Panc1 (cell line): ENCODE measurements at regions not wholly inside any gene's neighbourhood (a gene's known extent, or its start where the extent isn't known, plus 50 kb on each side); places are given as distances from the start of the nearest gene placed in this dataset.

ENCODE experiments used
- ATAC-seq: fragments of 200-7000 bp; cut with Tn5 transposase; 2 replicates; pipeline ENCODE4 v1.9.1; 2020; ENCODE audit warnings: mild to moderate bottlenecking, moderate library complexity
- BruUV-seq: library from RNA; stranded (reverse); fragments of 400-500 nt; replicated peaks from 2 replicates; lab custom pipeline; 2021; lab: Mats Ljungman, UMichigan
- CTCF ChIA-PET: fragments of 300-600 bp; sonication (Branson Sonifier 250); formaldehyde crosslinking; loops from one replicate; lab custom pipeline; 2022; ENCODE audit warnings: antibody characterized with exemption; lab: Charles Lee
- POLR2A ChIA-PET: fragments of 300-600 bp; sonication (Branson Sonifier 250); formaldehyde crosslinking; loops from one replicate; lab custom pipeline; 2022; ENCODE audit warnings: antibody characterized with exemption; lab: Charles Lee
- DNase-seq: peaks from one replicate; pipeline ENCODE4 v3.0.0-alpha.2; 2010; ENCODE audit warnings: low read depth, low spot score
- H3K27ac ChIP-seq: 2 replicates; pipeline ENCODE4 v1.5.1; 2011; ENCODE audit warnings: mild to moderate bottlenecking, low read length, inconsistent platforms
- H3K27me3 ChIP-seq: fragments of 200-500 bp; sonication (Bioruptor generic); 2 replicates; pipeline ENCODE4 v1.6.0; 2014; ENCODE audit warnings: low read length, inconsistent platforms; ENCODE audit not compliant: control insufficient read depth, insufficient read depth
- H3K36me3 ChIP-seq: fragments of 200-500 bp; sonication (Bioruptor generic); 2 replicates; pipeline ENCODE4 v1.5.1; 2014; ENCODE audit warnings: inconsistent platforms, mild to moderate bottlenecking, low read length, moderate library complexity; ENCODE audit not compliant: control insufficient read depth, insufficient read depth
- H3K4me1 ChIP-seq: 2 replicates; pipeline ENCODE4 v1.5.1; 2011; ENCODE audit warnings: inconsistent platforms, mild to moderate bottlenecking, low read length, moderate library complexity; ENCODE audit not compliant: control insufficient read depth, insufficient read depth
- H3K4me3 ChIP-seq, 2 experiments: 2 replicates each; pipeline ENCODE4 v1.5.1; 2011 to 2012; ENCODE audit warnings: low read depth in 2 of 2, low read length in 2 of 2, mild to moderate bottlenecking in 2 of 2, inconsistent platforms in 1 of 2, moderate library complexity in 1 of 2
- H3K9me3 ChIP-seq: fragments of 200-500 bp; sonication (Bioruptor generic); 2 replicates; pipeline ENCODE4 v1.5.1; 2014; ENCODE audit warnings: low read depth, mild to moderate bottlenecking, inconsistent platforms, low read length, moderate library complexity; ENCODE audit not compliant: control insufficient read depth, insufficient read depth
- POLR2AphosphoS5 ChIP-seq: IDR thresholded peaks from 2 replicates; pipeline ENCODE4 v1.6.1; 2012; ENCODE audit warnings: mild to moderate bottlenecking, low read depth, low read length, moderate library complexity
- SIN3A ChIP-seq: IDR thresholded peaks from 2 replicates; pipeline ENCODE4 v1.6.1; 2012; ENCODE audit warnings: low read depth, mild to moderate bottlenecking, low read length, moderate library complexity, borderline replicate concordance; ENCODE audit not compliant: insufficient read depth
- TCF7L2 ChIP-seq: IDR thresholded peaks from 2 replicates; pipeline ENCODE4 v1.6.1; 2011; ENCODE audit warnings: mild to moderate bottlenecking, low read depth, low read length, inconsistent platforms
- in situ Hi-C: cut with HindIII; loops from 2 replicates; pipeline ENCODE4 v1.10.0; 2016; ENCODE audit warnings: low sequenced_read_pairs, low pct_unique_long_range_greater_than_20kb
- intact Hi-C: fragments of 100-400 bp; cut with micrococcal nuclease; formaldehyde crosslinking; loops from one replicate; pipeline ENCODE4 v1.10.0; 2022; ENCODE audit not compliant: unreplicated experiment
- TF ChIP-seq, protein P1 (sequence below), 2 experiments: IDR thresholded peaks; 2 replicates each; pipeline ENCODE4 v1.6.1; 2011 to 2012; ENCODE audit warnings: low read depth in 2 of 2, control low read depth in 1 of 2, low read length in 1 of 2, mild to moderate bottlenecking in 1 of 2, moderate library complexity in 1 of 2; ENCODE audit not compliant: insufficient read depth in 1 of 2
- TF ChIP-seq, protein P2 (sequence below): fragments of 450-650 bp; IDR thresholded peaks from 2 replicates; pipeline ENCODE4 v1.5.1; 2017; ENCODE audit warnings: mild to moderate bottlenecking

DNA sequence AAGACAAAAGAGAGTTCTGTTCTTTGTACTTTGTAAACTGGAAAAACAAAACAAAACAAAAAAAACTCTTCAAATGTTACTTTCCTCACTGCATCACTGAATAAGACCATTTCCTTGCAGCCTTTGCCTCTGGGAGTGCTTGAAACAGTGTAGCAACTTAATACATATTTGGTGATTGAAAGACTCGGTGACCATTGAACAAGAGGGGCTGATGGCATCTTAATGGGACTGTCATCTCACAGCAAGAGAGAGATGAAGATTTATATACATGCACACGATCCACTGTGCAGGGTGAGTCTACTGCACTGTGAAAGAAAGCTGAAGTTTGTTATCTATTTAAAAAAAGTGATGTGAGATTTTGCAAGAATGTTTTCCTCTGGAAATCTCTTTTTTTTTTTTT is 111.9 kb upstream of the KLHL25 start:
- in situ Hi-C loops: no loop called here
- CTCF ChIA-PET: no interaction called here
- no peak for ATAC-seq
- H3K27ac ChIP-seq: no peak overlapping the region
- H3K4me1 ChIP-seq: no peaks in the 10 kb centered on the region
- POLR2A ChIA-PET: no interaction called here
- no peaks in the 10 kb centered on the region for H3K36me3 ChIP-seq
- H3K27me3 ChIP-seq: peaks cover 7% of the 10 kb centered on the region; the same call in 1 of the 2 replicates
- no peak overlapping the region for H3K4me3 ChIP-seq
- no peak for DNase-seq
- TF ChIP-seq, protein P1, sequence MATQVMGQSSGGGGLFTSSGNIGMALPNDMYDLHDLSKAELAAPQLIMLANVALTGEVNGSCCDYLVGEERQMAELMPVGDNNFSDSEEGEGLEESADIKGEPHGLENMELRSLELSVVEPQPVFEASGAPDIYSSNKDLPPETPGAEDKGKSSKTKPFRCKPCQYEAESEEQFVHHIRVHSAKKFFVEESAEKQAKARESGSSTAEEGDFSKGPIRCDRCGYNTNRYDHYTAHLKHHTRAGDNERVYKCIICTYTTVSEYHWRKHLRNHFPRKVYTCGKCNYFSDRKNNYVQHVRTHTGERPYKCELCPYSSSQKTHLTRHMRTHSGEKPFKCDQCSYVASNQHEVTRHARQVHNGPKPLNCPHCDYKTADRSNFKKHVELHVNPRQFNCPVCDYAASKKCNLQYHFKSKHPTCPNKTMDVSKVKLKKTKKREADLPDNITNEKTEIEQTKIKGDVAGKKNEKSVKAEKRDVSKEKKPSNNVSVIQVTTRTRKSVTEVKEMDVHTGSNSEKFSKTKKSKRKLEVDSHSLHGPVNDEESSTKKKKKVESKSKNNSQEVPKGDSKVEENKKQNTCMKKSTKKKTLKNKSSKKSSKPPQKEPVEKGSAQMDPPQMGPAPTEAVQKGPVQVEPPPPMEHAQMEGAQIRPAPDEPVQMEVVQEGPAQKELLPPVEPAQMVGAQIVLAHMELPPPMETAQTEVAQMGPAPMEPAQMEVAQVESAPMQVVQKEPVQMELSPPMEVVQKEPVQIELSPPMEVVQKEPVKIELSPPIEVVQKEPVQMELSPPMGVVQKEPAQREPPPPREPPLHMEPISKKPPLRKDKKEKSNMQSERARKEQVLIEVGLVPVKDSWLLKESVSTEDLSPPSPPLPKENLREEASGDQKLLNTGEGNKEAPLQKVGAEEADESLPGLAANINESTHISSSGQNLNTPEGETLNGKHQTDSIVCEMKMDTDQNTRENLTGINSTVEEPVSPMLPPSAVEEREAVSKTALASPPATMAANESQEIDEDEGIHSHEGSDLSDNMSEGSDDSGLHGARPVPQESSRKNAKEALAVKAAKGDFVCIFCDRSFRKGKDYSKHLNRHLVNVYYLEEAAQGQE (IDR thresholded peaks at IDR 0.05; ENCODE audit: insufficient read depth in 1 of 2, low read depth in 2 of 2, low read length in 1 of 2): no peak
- TF ChIP-seq SIN3A: no peak
- no peak for TF ChIP-seq POLR2AphosphoS5
- TF ChIP-seq, protein P2, sequence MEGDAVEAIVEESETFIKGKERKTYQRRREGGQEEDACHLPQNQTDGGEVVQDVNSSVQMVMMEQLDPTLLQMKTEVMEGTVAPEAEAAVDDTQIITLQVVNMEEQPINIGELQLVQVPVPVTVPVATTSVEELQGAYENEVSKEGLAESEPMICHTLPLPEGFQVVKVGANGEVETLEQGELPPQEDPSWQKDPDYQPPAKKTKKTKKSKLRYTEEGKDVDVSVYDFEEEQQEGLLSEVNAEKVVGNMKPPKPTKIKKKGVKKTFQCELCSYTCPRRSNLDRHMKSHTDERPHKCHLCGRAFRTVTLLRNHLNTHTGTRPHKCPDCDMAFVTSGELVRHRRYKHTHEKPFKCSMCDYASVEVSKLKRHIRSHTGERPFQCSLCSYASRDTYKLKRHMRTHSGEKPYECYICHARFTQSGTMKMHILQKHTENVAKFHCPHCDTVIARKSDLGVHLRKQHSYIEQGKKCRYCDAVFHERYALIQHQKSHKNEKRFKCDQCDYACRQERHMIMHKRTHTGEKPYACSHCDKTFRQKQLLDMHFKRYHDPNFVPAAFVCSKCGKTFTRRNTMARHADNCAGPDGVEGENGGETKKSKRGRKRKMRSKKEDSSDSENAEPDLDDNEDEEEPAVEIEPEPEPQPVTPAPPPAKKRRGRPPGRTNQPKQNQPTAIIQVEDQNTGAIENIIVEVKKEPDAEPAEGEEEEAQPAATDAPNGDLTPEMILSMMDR: no peak
- no peak for TF ChIP-seq TCF7L2
- intact Hi-C loops: no loop called here
- BruUV-seq: no TSS peak
- H3K9me3 ChIP-seq: no peaks in the 10 kb centered on the region

DNA sequence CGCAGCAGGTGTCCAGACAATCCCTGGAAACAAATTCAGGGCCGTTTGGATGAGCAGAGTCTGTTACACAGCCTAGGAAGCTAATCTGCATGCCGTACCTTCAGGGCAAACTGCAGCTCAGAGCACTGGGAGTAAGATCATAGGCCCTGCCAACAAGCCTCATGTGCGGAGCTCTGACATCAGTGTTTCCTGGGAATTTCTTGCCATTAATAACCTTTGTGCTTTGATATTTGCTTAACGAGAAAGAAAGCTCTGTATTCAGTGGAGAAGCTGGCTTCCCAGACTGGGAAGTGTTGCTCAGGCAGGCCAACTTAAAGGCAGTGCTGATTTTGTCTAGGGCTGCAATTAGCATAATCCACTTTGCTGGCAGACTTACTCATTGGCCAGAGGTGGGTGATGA is 116.1 kb upstream of the KLHL25 start:
- Histone ChIP-seq H3K4me1 (no peaks in the 10 kb centered on the region), H3K4me3 (no peak overlapping the region), H3K27me3 (peaks cover 2% of the 10 kb centered on the region; the same call in 1 of the 2 replicates), H3K9me3 (no peaks in the 10 kb centered on the region), H3K27ac (no peak overlapping the region), H3K36me3 (no peaks in the 10 kb centered on the region)
- ChIA-PET CTCF (no interaction called here), POLR2A (no interaction called here)
- DNase-seq (no peak), ATAC-seq (no peak)
- intact Hi-C loops: no loop called here
- no TSS peak for BruUV-seq
- in situ Hi-C loops: no loop called here
- TF ChIP-seq, protein P1 (IDR thresholded peaks at IDR 0.05; ENCODE audit: insufficient read depth in 1 of 2, low read depth in 2 of 2, low read length in 1 of 2): no peak
- TF ChIP-seq TCF7L2 (no peak), POLR2AphosphoS5 (no peak)
